NCI-H345 (cell line): ENCODE measurements at regions not wholly inside any gene's neighbourhood (a gene's known extent, or its start where the extent isn't known, plus 50 kb on each side); places are given as distances from the start of the nearest gene placed in this dataset.
A peak's percentile ranks its signal among the peaks of the same experiment; 100 is the strongest.

Experiments used
- DNase-seq: peaks from one replicate; lab custom pipeline; 2025; lab: John Stamatoyannopoulos, UW

GRCh38 chr7:35581605-35582210 is 113.2 kb downstream of the HERPUD2 start:
- no peak for DNase-seq

- no peak for DNase-seq
Measured at GRCh38 chr7:35576031-35576573, 118.8 kb downstream of the HERPUD2 start.

- no peak for DNase-seq
Measured at GRCh38 chr7:35571611-35572240, 123.2 kb downstream of the HERPUD2 start.

GRCh38 chr7:35570937-35571336 is 124.0 kb downstream of the HERPUD2 start:
- no peak for DNase-seq

GRCh38 chr7:35565927-35566326 is 129.0 kb downstream of the HERPUD2 start:
- DNase-seq, result peak; percentile 58

- no peak for DNase-seq
Measured at GRCh38 chr7:35558841-35559240, 136.1 kb downstream of the HERPUD2 start.

GRCh38 chr7:35556515-35557471 is 138.1 kb downstream of the HERPUD2 start:
- DNase-seq, result no peak

GRCh38 chr7:35555934-35556333 is 139.0 kb downstream of the HERPUD2 start:
- DNase-seq, result no peak

- DNase-seq, result no peak
Measured at GRCh38 chr7:35555386-35555785, 139.5 kb downstream of the HERPUD2 start.

GRCh38 chr7:35553519-35553918 is 141.4 kb downstream of the HERPUD2 start:
- no peak for DNase-seq

- DNase-seq, result no peak
Measured at GRCh38 chr7:35552691-35553090, 142.2 kb downstream of the HERPUD2 start.

- no peak for DNase-seq
Measured at GRCh38 chr7:35551321-35552081, 143.4 kb downstream of the HERPUD2 start.

- DNase-seq, result no peak
Measured at GRCh38 chr7:35550831-35551230, 144.1 kb downstream of the HERPUD2 start.

GRCh38 chr7:35549781-35550180 is 145.2 kb downstream of the HERPUD2 start:
- no peak for DNase-seq

- DNase-seq, result no peak
Measured at GRCh38 chr7:35548291-35548690, 146.6 kb downstream of the HERPUD2 start.

- DNase-seq, result no peak
Measured at GRCh38 chr7:35546691-35547429, 148.1 kb downstream of the HERPUD2 start.

GRCh38 chr7:35545831-35546230 is 149.1 kb downstream of the HERPUD2 start:
- DNase-seq, result no peak

GRCh38 chr7:35544028-35544742 is 150.8 kb downstream of the HERPUD2 start:
- DNase-seq, result no peak

GRCh38 chr7:35537067-35538023 is 157.6 kb downstream of the HERPUD2 start:
- peak; percentile 80 for DNase-seq
